Muscle of leg (tissue), 3 donors: ENCODE measurements at regions not wholly inside any gene's neighbourhood (a gene's known extent, or its start where the extent isn't known, plus 50 kb on each side); places are given as distances from the start of the nearest gene placed in this dataset.

Experiments used
- DNase-seq: peaks from one replicate; pipeline ENCODE4 v3.0.0; 2013
- H3K27ac ChIP-seq: one replicate; pipeline ENCODE4 v1.5.1; 2013; ENCODE audit warnings: mild to moderate bottlenecking, low read length, control low read depth
- H3K27me3 ChIP-seq: one replicate; pipeline ENCODE4 v1.6.1; 2013; ENCODE audit warnings: low read length; ENCODE audit not compliant: control insufficient read depth, insufficient read depth
- H3K36me3 ChIP-seq: one replicate; pipeline ENCODE4 v1.6.1; 2013; ENCODE audit warnings: low read length; ENCODE audit not compliant: control insufficient read depth, insufficient read depth
- H3K4me1 ChIP-seq: one replicate; pipeline ENCODE4 v1.6.1; 2013; ENCODE audit warnings: low read length; ENCODE audit not compliant: control insufficient read depth, insufficient read depth
- H3K4me3 ChIP-seq: one replicate; pipeline ENCODE4 v1.5.1; 2013; ENCODE audit warnings: low read length, control low read depth
- H3K9me3 ChIP-seq: replicated peaks from 2 replicates; pipeline ENCODE4 v1.6.1; 2013; ENCODE audit warnings: low read depth, low read length; ENCODE audit not compliant: control insufficient read depth
- WGBS: methylation state at CpG from one replicate; pipeline ENCODE4 v1.1.5; 2013; ENCODE audit warnings: missing lambda C conversion rate; ENCODE audit not compliant: insufficient coverage; 5-methylcytosine and 5-hydroxymethylcytosine counted together

DNA sequence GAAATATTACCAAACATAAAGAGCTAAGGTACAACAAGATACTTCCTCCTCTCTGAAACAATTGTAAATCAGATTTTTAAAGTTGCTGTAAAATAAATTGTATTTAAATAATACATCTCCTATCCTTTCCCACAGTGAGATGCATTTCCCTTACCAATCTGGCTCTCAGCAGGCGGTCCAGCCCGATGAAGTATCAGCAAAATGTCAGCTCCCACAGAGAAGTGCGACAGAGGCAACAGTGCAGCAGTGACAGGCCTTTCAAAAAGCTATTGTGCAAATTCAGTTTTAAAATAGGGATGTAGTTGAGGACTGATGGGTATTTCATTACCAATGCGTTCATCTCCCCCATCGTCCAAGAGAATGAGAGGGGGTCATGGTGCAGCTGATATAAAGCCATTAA lies 733.2 kb upstream of the GOLIM4 start:
- no peak for DNase-seq
- no peaks in the 10 kb centered on the region for H3K27me3 ChIP-seq
- WGBS, result 56% methylated on average over 4 of the region's 5 CpGs
- H3K9me3 ChIP-seq, result no peaks in the 10 kb centered on the region
- no peak overlapping the region for H3K4me3 ChIP-seq
- H3K4me1 ChIP-seq, result no peaks in the 10 kb centered on the region
- no peak overlapping the region for H3K27ac ChIP-seq
- no peaks in the 10 kb centered on the region for H3K36me3 ChIP-seq

DNA sequence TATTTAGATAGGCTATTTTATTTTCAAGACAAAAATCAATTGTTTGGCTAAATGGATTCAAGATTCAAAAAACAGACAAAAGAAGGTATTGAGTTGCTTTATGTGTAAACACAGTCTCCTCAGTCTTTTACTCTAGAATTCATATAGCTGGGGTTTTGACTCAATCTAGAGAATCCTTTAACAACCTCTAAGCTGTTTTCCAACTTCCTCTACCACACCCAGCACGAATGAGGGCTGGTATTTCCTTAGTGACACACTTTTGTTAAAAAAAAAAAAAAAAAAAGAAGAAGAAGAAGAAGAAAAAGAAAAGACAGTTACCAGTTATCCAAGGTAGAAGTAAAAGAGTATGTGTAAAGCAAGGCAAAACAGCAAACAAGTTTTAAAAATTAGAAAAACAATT lies 732.8 kb upstream of the GOLIM4 start:
- no peak for DNase-seq
- no peaks in the 10 kb centered on the region for H3K4me1 ChIP-seq
- no peaks in the 10 kb centered on the region for H3K27me3 ChIP-seq
- H3K4me3 ChIP-seq, result no peak overlapping the region
- no peaks in the 10 kb centered on the region for H3K36me3 ChIP-seq
- whole genome bisulfite sequencing, result no CpG with 5 or more reads among the region's 1 CpG
- H3K9me3 ChIP-seq, result no peaks in the 10 kb centered on the region
- no peak overlapping the region for H3K27ac ChIP-seq

DNA sequence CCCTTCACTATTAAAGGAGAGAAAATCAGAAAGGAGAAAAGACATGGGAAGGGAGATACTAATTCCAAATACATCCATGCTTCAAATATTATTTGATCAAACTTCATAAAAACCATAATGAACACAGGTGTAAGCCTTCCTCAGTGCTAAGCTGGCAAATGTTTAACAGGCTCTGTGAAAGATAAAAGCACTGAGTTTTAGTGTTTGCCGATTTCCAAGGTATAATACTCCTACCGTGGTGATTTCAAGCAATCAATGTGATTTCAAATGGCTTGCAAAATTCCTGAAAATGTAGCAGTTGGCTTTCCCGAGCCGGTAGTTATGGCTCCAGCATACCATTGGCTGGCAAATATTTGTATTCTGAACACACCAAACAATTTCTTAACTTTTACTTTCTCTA lies 732.3 kb upstream of the GOLIM4 start:
- Histone ChIP-seq H3K4me1 (no peaks in the 10 kb centered on the region), H3K36me3 (no peaks in the 10 kb centered on the region), H3K9me3 (no peaks in the 10 kb centered on the region), H3K27me3 (no peaks in the 10 kb centered on the region), H3K27ac (no peak overlapping the region), H3K4me3 (no peak overlapping the region)
- DNase-seq, result no peak
- WGBS, result 76% methylated on average over 2 of the region's 4 CpGs

DNA sequence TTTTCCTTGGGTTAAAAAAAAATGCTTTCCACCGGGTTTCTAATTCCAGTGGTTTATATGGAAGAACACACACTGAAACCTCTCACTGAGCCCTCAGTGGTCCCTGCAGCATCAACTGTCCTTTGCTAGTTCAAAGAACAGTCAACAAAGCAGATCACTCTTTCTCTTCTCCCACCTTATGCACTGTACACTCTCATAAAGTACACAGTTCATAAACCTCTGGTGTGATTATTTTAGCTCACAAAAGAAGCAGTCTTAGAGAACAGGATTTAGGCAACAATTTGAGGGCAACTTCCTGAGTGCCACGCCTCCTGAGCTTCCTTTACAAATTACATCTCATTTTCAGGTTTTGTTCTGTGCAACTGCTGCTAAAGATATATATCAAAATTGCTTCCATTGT lies 728.4 kb upstream of the GOLIM4 start:
- no peaks in the 10 kb centered on the region for H3K27me3 ChIP-seq
- WGBS, result 51% methylated on average over 2 of the region's 2 CpGs
- H3K27ac ChIP-seq, result no peak overlapping the region
- no peak overlapping the region for H3K4me3 ChIP-seq
- H3K36me3 ChIP-seq, result no peaks in the 10 kb centered on the region
- H3K4me1 ChIP-seq, result no peaks in the 10 kb centered on the region
- DNase-seq, result no peak
- no peaks in the 10 kb centered on the region for H3K9me3 ChIP-seq

DNA sequence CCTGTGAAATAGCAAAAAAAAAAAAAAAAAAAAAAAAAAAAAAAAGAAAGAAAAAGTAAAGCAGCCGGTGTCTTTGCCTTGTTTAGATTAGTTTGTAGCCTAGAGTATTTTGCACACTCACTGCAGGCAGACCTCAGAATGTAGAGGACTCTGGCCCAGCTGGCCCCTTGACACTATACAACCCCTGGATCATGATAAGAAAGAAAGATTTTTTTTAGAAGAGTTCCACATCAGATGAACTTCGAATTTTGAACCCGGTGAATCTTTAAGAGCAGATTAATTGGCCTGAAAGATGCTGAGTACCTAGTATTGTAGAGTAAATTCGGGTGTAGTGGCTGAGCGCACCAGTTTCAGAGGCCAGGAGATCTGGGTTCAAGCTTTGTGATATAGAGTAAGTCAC lies 727.7 kb upstream of the GOLIM4 start:
- 96% methylated on average over 4 of the region's 5 CpGs for WGBS
- no peaks in the 10 kb centered on the region for H3K9me3 ChIP-seq
- H3K36me3 ChIP-seq, result no peaks in the 10 kb centered on the region
- H3K27ac ChIP-seq, result no peak overlapping the region
- no peak for DNase-seq
- H3K4me1 ChIP-seq, result no peaks in the 10 kb centered on the region
- no peak overlapping the region for H3K4me3 ChIP-seq
- H3K27me3 ChIP-seq, result no peaks in the 10 kb centered on the region

DNA sequence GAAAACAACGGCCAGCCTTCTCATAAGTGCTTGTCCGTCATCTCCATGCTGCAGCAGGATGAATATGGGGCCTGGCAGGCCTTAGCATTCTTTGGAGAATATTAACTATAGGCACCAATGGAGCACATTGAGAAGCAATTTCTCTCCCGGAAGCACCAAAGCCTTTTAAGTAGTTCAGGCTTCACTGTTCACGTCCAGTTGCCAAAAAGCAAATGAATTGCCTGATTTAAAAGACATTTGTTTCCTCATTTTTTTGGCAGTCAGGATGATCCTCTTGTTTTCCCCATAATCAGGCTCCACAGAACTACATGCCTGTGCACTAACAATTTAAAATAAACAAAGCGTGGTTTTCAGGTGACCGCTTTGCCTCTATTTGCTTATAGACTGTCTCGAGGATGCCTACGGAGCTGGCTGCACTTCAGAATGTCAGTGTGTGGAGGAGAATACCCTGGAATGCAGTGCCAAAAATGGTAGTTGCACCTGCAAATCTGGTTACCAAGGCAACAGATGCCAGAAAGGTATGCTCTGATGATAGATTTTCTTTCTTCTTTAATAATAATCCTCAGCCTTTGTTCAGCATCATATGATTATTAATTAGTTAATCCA lies 725.2 kb upstream of the GOLIM4 start:
- DNase-seq, result peak; percentile 73
- Histone ChIP-seq H3K4me3 (no peak overlapping the region), H3K36me3 (no peaks in the 10 kb centered on the region), H3K4me1 (no peaks in the 10 kb centered on the region), H3K27me3 (no peaks in the 10 kb centered on the region), H3K9me3 (no peaks in the 10 kb centered on the region), H3K27ac (no peak overlapping the region)
- 11% methylated on average over 2 of the region's 8 CpGs for WGBS

DNA sequence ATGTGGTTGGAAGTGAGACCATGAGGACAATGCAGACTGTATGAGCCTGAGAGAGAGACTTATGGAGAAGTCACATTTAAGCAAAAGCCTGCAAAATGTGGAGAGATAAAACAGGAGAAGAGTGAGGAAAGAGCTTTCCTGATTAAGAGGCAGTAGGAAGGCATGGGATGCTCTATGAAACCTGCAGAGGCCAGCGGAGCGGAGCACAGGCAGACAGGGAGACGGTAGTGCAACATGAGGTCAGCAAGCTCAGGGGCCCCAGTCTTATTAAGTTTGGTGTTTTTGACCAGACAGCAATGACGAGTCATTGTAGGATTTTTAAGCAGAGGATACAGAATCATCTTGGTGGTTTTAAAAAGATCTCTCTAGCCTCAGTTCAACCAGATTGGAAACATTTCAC lies 721.5 kb upstream of the GOLIM4 start:
- DNase-seq, result no peak
- H3K36me3 ChIP-seq, result no peaks in the 10 kb centered on the region
- H3K27ac ChIP-seq, result no peak overlapping the region
- no peaks in the 10 kb centered on the region for H3K4me1 ChIP-seq
- no peaks in the 10 kb centered on the region for H3K9me3 ChIP-seq
- no peak overlapping the region for H3K4me3 ChIP-seq
- no peaks in the 10 kb centered on the region for H3K27me3 ChIP-seq
- WGBS, result 93% methylated on average over 3 of the region's 4 CpGs

DNA sequence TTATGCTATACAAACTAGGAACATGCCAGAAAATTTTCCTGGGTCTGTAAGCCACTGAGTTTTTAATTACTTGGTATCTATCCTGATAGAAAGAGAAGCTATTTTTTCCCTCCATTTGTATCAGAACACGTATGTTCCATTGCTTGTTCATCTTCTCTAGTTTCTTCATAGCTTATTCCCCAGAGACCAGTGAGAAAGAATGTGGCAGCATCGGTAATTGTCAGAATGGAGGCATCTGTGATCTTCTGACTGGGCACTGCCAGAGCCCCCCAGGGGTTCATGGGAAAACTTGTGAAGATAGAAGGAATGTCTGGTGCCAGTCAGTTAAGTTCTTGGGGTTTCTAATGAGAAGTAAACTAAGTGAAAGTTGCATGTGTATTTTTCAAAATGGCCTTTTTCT lies 720.2 kb upstream of the GOLIM4 start:
- 17% methylated on average over 1 of the region's 2 CpGs for WGBS
- Histone ChIP-seq H3K9me3 (no peaks in the 10 kb centered on the region), H3K4me1 (no peaks in the 10 kb centered on the region), H3K27me3 (no peaks in the 10 kb centered on the region), H3K4me3 (no peak overlapping the region), H3K27ac (no peak overlapping the region), H3K36me3 (no peaks in the 10 kb centered on the region)
- no peak for DNase-seq

DNA sequence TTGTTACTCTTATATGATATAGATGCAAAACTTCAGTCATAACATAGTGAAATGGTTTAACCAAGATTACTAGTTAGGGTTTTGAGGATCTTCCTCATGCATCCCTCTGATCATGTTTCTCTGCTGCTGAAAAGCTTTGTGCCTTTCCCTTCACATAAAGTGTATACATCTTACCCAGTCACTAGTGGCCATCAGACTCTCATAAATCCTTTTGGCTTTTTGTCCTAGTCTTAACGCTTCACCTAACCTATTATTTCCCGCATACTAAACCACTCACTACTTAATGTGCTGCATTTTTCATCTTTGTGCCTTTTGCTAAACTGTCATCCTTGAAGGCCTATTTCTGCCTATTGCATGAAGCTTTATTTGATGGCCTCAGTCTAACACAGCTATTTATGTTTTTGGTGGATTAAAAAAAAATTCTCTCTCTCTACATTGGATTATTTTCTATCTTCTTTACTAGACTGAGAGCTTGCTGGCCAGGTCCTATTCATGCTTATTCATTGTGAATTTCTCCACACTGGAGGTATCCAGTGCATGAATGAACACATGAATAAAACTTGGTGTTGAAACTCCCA lies 717.6 kb upstream of the GOLIM4 start:
- no peaks in the 10 kb centered on the region for H3K36me3 ChIP-seq
- H3K4me3 ChIP-seq, result no peak overlapping the region
- no peaks in the 10 kb centered on the region for H3K27me3 ChIP-seq
- DNase-seq, result no peak
- H3K9me3 ChIP-seq, result no peaks in the 10 kb centered on the region
- H3K4me1 ChIP-seq, result no peaks in the 10 kb centered on the region
- H3K27ac ChIP-seq, result no peak overlapping the region
- no CpG with 5 or more reads among the region's 2 CpGs for WGBS

DNA sequence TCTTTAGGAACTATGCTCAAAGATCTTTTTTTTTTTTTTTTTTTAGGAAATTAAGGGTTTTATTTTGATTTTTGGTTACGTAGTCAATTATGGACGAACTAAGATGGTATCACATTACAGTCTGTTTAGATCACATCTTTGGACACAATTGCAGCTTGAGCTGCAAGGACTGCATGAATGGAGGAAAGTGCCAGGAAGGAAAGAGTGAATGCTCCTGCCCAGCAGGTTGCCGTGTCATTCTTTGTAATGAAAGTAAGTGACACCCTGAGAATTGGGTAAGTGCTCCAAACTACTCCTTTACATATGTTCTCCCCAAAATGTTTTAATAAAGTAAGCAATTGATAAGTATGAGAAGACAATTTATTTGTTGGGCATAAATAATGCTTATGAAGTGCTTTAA lies 716.5 kb upstream of the GOLIM4 start:
- H3K27me3 ChIP-seq, result no peaks in the 10 kb centered on the region
- H3K36me3 ChIP-seq, result no peaks in the 10 kb centered on the region
- no peak overlapping the region for H3K27ac ChIP-seq
- 17% methylated on average over 1 of the region's 3 CpGs for WGBS
- no peak overlapping the region for H3K4me3 ChIP-seq
- DNase-seq, result no peak
- H3K4me1 ChIP-seq, result no peaks in the 10 kb centered on the region
- H3K9me3 ChIP-seq, result no peaks in the 10 kb centered on the region

DNA sequence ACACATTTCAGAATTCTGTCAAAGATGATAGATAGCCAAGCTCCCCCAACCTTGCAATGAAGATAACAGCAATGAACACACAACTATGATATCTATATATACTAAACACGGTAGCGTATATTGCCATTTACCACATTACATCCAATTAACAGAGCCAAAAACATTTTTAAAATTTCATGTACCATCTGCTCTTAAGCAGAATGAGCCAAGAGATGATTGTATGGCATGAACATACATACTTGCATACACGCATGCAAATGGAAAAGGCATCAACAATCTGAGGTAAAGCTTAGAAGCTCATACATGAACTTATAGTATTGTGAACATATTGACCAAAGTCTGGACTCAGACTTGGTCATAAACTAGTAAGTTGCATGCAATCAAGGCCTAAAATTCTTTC lies 712.9 kb upstream of the GOLIM4 start:
- Histone ChIP-seq H3K4me3 (no peak overlapping the region), H3K27ac (no peak overlapping the region), H3K9me3 (no peaks in the 10 kb centered on the region), H3K4me1 (no peaks in the 10 kb centered on the region), H3K27me3 (no peaks in the 10 kb centered on the region), H3K36me3 (no peaks in the 10 kb centered on the region)
- no peak for DNase-seq
- WGBS, result no CpG with 5 or more reads among the region's 3 CpGs
